ENCODE measurements at regions not wholly inside any gene's neighbourhood (a gene's known extent, or its start where the extent isn't known, plus 50 kb on each side); places are given as distances from the start of the nearest gene placed in this dataset.

DNA sequence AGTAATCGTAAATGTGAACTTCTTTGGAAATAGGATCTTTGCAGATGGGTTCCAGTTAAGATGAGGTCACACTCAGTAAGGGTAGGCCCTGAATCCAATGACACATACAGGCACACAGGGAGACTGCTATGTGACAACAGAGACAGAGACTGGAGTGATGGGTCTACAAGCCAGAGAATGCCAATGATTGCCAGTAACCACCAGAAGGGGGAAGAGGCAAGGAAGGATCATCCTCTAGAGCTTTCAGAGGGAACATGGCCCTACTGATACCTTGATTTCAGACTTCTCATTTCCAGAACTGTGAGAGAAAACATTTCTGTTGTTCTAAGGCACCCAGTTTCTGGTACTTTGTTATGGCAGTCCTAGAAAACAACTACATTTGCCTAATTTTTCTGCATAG is 73.1 kb upstream of the CCDC160 start:
- Histone ChIP-seq H3K27me3 (no peaks in the 10 kb centered on the region), H3K4me1 (no peaks in the 10 kb centered on the region), H3K27ac (no peak overlapping the region), H3K4me3 (no peak overlapping the region), H3K9me3 (no peaks in the 10 kb centered on the region), H3K36me3 (no peaks in the 10 kb centered on the region)
- DNase-seq = no peak
- TF ChIP-seq, protein P1, sequence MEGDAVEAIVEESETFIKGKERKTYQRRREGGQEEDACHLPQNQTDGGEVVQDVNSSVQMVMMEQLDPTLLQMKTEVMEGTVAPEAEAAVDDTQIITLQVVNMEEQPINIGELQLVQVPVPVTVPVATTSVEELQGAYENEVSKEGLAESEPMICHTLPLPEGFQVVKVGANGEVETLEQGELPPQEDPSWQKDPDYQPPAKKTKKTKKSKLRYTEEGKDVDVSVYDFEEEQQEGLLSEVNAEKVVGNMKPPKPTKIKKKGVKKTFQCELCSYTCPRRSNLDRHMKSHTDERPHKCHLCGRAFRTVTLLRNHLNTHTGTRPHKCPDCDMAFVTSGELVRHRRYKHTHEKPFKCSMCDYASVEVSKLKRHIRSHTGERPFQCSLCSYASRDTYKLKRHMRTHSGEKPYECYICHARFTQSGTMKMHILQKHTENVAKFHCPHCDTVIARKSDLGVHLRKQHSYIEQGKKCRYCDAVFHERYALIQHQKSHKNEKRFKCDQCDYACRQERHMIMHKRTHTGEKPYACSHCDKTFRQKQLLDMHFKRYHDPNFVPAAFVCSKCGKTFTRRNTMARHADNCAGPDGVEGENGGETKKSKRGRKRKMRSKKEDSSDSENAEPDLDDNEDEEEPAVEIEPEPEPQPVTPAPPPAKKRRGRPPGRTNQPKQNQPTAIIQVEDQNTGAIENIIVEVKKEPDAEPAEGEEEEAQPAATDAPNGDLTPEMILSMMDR (IDR thresholded peaks at IDR 0.05) = no peak
- TF ChIP-seq POLR2A (IDR thresholded peaks at IDR 0.05) = no peak
- 63 to 86% methylated on average over 1 of the region's 1 CpG for WGBS, 2 donors
- intact Hi-C loops (cut with DNase I) = no loop called here

DNA sequence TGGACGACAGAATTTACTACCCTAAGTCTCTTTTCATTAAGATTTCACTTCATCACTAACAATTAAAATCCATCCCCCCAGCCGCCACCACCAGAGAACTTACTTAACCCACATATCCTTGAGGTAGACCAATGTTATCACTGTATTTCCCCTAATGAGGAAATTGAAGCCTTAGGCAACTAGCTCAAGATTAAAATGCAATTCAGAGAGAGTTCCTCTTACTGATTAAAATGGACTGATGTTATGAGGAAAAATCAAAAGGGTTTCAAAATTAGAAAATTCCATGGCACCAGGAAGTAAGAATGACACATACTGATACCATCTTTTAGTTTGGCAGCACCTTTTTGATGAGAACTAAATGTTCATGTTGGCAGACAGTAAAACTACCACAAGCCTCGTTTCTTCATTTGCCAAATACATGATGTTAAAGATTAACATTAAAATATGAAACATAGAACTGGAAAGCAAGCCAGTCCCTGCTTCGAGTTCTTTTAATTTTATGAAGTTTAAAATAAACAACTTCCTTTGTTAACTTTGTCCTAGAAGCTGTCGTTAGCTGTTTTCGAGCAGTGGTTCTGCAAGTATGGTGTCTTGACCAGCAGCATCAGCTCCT is 69.3 kb upstream of the CCDC160 start:
- no peak for DNase-seq
- H3K36me3 ChIP-seq = no peaks in the 10 kb centered on the region
- H3K4me3 ChIP-seq = no peak overlapping the region
- H3K27ac ChIP-seq = no peak overlapping the region
- 65 to 71% methylated on average over 6 of the region's 6 CpGs for WGBS, 2 donors
- TF ChIP-seq POLR2A (IDR thresholded peaks at IDR 0.05) = no peak
- TF ChIP-seq, protein P1 (IDR thresholded peaks at IDR 0.05) = no peak
- peaks cover 0 to 12% (median 0%) of the 10 kb centered on the region in 3 donors for H3K4me1 ChIP-seq
- peaks cover 0 to 6% (median 0%) of the 10 kb centered on the region in 4 donors for H3K27me3 ChIP-seq
- H3K9me3 ChIP-seq = no peaks in the 10 kb centered on the region
- intact Hi-C loops (cut with DNase I) = no loop called here

DNA sequence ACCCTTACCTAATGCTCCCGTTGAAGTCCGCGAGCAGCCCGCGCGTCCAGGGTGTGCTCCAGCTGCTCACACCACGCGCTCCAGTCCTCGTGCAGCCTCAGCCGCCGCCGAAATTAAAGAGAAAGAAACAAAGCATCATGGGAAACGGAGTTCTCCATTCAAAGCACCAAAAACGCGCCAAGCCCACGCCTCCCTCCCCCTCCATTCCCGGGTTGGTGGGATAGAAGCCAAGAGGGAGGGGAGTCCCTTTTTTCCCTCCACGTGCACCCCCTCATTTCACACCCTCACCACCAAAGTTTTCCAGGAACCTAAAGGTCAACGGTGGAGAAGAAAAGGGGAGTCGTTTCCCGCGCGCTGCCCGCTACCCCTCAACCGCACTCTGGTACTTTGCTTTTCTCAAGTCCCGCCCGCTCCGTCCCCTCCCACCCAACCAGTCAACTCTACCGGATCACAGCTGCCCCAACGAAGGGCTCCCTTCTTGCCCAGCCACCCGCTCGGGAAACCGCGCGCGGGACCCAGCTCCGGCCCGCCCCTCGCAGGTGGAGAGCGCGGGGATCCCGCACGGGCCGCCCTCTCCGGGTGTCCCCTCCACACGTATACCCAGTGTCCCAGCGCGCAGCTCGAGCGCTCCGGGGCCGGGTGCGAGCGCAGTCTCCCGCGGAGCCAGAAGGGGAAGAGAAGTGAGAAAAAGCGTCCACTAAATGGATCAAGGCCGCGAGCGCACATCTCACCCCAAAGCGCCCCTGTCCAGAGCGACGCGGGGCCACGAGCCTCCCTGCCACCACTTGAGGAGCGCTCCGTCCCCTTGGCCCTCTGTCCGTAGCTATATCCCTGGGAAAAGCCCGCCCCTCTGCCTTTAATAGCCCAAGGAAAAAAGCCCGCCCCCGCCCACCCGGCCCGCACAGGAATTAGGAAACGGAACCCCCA is 65.1 kb upstream of the CCDC160 start:
- H3K36me3 ChIP-seq = no peaks in the 10 kb centered on the region
- peaks cover 0 to 27% (median 2%) of the 10 kb centered on the region in 4 donors for H3K27me3 ChIP-seq
- TF ChIP-seq, protein P1 (IDR thresholded peaks at IDR 0.05) = no peak
- no peak for TF ChIP-seq POLR2A (IDR thresholded peaks at IDR 0.05)
- H3K27ac ChIP-seq = no peak overlapping the region
- intact Hi-C loops (cut with DNase I) = no loop called here
- peaks cover 0 to 24% (median 0%) of the 10 kb centered on the region in 3 donors for H3K4me1 ChIP-seq
- peak overlapping the region; percentile 38 to 68 (median 51) for H3K4me3 ChIP-seq
- H3K9me3 ChIP-seq = no peaks in the 10 kb centered on the region
- 46% methylated on average over 40 of the region's 74 CpGs; no CpG with 5 or more reads in 1 of the 2 donors for WGBS, 2 donors
- no peak for DNase-seq

DNA sequence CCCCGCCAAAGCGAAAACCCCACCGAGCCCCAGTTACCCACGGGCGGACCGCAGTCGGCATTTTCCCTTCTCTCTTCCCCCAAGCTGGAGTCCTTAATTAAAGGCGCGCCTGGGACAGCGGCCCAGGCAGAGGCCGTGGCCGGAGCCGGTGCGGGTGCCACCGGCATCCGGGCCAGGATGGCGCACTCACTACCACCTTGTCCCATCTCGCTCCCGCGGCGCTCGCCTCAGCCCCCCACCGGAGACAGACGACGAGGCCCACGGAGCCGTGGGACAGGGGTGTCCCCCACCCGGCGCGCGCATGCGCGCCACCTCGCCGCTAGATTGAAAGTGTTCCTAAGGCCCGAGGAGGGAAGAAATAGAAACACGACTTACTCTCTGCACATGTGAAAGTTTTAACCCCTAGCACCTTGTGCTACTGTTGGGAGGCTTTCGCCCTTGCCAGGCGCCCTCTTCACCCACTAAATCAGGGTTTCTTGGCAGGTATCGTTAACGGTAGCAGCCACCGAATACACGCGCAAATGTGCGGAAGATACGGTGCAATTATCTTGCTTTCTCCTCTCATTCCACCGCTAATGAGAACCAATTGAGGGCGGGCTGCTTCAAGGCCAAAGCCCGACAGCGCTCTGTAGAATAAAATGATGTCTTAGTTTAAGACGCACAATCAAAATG is 64.3 kb upstream of the CCDC160 start:
- H3K36me3 ChIP-seq = no peaks in the 10 kb centered on the region
- DNase-seq = no peak
- no peak overlapping the region for H3K27ac ChIP-seq
- 0 to 44% methylated on average over 4 to 16 of the region's 51 CpGs for WGBS, 2 donors
- intact Hi-C loops (cut with DNase I) = no loop called here
- H3K4me3 ChIP-seq = peak overlapping the region; percentile 38 to 68 (median 51)
- H3K27me3 ChIP-seq = peaks cover 0 to 27% (median 2%) of the 10 kb centered on the region in 4 donors
- no peaks in the 10 kb centered on the region for H3K9me3 ChIP-seq
- no peak for TF ChIP-seq POLR2A (IDR thresholded peaks at IDR 0.05)
- TF ChIP-seq, protein P1 (IDR thresholded peaks at IDR 0.05) = no peak
- H3K4me1 ChIP-seq = peaks cover 0 to 24% (median 0%) of the 10 kb centered on the region in 3 donors
